IPS DF 19.7 (cell line): ENCODE measurements at regions not wholly inside any gene's neighbourhood (a gene's known extent, or its start where the extent isn't known, plus 50 kb on each side); places are given as distances from the start of the nearest gene placed in this dataset.
"Not testable (repeated sequence)": the region's sequence is repeated elsewhere in the genome, so short reads cannot be mapped to it uniquely, and the experiment has no call there.

Source experiments
- DNase-seq: peaks from one replicate; pipeline ENCODE4 v3.0.0-alpha.2; 2013; ENCODE audit warnings: low read depth, low spot score

DNA sequence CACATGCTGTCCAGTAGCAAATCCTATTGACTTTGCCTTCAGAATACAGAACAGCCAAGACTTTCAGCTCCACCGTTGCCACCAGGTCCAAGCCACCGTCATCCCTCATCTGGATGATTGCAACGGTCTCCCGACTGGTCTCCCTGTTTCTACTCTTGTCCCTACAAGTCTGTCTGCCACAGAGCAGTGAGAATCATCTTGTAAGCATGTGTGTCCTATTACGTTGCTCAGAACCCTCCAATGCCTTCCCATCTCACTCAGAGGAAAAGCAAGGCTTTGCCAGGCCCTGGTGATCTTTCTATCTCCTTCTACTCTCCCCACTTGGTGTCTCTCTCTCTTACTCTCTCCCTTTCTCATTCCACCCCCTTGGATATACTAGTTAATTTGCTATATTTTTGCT is 76.7 kb upstream of the GDNF start:
- DNase-seq = no peak

DNA sequence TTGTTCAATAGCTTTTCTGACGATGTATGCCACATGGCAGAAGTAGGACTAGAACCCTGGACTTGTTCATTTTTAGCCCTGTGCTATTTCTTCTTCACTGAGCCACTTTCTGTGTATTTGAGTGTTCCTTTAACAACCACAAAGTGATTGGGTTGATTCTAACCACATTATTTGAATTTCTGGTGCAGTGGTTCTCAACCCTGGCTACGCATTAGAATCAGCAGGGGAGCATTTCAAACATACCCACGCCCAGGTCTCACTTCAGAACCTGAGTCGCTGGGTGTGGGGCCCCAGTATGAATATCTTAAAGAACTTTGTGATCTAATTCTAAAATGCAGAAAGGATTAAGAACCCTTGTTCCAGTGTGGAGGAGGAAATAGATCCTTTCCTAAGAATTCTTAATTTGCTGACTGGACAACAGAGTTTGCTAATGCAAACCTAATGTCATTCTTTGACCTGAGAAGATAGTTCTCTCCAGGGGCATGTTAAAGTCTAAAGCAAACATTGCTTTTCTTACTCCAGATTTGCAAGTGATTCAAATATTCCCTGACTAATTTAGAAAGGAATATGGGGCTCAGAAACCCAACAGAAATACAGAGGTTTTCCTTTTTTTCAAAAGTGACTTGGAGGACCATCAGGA is 75.4 kb upstream of the GDNF start:
- no peak for DNase-seq

DNA sequence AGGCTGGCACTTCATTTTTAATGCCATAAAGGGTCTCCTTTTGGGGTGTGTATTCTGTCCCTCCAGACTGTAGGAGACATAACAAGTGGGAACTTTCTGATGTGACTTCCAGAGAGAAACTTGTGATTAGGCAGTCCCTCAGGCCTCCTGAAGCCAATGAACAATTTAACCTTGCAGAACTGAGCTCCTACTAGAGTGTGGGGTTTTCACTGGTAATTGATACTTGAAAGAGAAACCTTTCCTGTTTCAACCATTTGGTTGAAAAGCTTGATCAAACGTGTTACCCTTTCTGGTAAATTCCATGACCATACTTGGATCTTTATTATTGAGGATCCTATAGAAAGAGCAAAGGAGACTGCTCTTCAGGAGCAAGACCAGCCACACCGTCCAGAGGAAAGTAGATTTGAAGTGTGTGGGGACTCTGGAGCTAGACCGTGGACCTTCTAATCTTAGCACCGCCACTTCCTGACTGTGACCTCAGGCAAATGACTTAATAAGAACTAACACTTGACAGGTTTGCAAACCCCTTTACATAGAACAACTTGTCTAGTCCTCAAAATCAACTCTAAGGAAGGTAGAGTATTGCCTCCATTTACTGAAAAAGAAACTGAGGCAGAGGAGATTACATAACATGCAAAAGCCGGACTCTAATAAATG is 69.9 kb upstream of the GDNF start:
- not testable (repeated sequence) for DNase-seq

DNA sequence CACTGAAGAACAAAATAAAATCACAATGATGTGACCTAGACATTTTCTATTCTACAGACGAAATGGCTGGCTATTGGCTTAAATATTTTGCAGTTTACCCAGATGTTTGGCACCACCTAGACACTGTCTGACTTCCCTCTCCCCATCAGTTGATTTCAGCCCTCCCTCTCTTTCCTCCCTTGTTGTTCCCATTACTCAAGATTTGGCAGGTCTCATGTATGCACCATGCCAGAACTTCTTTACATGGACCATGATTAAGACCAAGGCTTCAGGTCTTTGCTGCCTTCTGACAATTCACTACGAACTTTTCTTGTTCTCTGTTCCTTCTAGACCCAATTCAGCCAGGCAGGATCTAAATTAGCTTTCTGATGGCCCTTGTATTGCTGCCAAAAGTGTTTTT is 66.6 kb upstream of the GDNF start:
- no peak for DNase-seq

DNA sequence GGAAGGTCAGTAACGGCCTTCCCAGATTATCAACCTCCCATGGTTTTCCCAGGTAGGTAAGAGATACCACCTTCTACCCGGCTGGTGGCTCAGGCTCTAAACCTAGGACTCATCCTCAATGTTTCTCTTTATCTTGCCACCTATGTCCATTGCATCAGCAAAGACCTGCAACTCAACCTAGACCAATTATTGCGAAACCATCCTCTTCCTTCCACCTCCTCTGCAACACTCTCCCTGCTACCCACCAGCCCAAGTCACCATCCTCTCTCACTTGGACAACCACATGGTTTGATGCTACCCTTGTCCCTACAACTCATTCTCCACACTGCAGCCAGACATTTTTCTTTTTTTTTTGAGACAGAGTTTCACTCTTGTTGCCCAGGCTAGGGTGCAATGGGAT is 65.4 kb upstream of the GDNF start:
- no peak for DNase-seq

DNA sequence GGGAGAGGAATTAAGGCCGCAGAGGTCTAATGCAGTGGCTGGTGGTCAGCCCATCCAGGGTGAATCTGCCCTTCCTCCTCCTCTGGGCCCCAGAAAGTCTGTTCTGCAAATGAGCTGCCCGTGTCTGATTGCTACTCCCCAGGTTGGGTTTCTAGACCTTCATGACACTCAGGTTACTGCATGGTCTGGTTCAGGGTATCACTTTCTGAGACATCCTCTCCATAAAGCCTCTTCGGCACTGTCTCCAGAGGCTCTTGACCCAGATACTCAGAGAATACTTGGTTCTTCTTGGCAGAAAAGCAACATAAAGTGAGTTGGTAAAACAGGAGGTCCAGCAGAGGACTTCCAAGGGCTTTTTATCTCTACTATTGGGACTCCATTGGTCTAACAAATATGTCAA is 62.5 kb upstream of the GDNF start:
- DNase-seq = no peak

DNA sequence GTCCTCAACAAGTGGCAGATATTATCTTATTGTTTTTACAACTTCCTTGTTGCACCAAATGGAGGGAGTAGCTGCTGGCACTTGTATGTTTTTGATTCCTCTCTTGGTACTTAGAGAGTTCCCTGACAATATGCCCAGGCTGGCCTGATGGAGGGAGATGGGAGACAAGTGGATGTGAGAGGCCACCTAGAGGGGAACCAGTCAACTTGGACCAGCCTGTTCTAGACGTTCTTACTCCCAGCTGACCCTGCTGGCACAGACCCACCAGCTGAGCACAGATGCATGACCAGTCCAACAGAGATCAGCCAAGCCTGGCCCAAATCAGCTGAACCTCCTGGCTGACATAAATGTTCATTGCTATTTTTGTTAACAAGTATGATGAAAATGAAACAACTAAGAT is 60.9 kb upstream of the GDNF start:
- DNase-seq = peak; percentile 15

DNA sequence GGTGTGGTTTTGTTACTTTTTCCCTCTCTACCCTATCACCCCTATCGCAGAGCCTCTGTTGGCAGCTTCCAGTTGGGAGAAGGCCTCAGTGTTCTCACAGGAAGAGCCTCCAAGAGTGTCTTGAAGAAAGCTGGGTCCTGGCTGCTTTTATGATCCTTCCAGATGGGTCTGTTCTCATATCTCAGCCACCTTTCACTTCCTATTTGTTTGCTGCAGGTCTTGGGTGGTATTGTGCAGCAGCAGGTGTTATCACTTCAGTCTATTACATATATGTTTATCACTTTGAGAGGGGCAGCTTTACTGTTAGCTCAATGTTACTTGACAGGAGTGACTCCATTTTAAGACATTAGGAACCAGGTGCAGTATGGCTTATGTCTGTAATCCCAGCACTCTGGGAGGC is 59.2 kb upstream of the GDNF start:
- no peak for DNase-seq

DNA sequence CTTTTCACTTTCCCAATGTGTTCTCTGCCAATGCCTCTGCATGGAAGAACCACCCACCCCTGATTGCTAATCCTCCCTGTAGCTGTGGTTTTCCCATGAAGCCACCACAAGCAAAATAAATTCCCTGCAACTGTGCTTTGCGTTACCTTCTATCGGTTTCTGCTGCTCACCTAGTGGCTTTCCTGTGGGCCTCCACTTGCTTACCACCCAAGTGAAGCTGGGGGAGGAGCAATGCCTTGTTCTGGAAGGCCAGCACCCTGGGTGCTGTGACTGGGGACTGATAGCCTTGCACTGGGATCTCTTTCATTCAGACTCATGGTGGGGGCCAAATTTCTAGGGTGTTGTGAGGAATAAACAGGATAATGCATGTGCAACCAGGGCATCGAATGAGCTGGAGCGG is 56.3 kb upstream of the GDNF start:
- DNase-seq = no peak

DNA sequence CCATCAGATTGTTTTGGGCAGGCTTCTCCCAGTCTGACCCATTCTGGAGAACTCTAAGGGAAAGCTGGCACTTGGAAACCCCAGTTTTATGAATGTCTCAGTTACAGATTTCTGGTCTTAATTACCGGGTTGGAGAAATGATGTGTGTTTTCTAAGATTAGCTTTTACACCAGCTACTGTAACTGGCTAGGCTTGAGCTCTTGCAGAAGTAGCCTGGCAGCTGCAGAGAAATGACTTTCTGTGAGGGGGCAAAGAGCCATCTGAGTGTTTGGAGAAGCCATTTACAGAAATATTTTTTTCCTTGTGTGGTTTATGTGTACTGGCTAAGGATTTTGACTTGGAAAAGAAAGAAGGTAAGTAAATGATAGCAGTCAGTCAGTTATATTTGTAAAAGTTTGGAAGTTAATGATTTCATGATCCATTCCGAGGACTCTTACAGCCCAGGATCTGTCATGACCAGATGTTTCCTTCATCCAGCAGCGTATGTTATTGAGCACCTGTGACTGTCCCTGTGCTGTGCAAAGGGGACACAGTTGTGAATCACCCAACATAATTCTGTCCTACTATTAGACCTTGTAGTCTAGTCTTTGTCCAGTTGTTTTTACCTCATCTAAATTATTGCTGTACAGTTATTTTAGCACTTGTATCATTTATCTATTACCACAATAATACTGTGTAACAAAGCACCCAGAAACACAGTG is 53.7 kb upstream of the GDNF start:
- no peak for DNase-seq

DNA sequence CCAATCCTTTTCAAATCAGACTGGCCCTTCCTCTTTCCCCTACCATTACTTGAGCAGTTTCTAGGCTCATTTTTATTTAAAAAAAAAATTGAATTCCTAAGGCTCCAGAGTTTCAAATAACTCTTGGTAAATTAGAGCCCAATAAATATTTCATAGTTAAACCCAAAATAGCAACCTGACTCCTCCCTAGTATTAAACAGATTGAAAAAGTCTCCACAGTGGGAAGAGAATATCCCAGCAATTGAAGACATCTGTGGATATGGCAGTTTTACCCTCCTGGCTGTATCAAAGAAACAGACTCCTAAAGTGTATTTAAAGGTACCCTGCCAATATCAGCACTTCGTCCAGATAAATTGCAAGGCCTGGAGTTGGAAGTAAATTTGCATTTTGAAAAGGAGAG is 52.7 kb upstream of the GDNF start:
- DNase-seq = no peak

DNA sequence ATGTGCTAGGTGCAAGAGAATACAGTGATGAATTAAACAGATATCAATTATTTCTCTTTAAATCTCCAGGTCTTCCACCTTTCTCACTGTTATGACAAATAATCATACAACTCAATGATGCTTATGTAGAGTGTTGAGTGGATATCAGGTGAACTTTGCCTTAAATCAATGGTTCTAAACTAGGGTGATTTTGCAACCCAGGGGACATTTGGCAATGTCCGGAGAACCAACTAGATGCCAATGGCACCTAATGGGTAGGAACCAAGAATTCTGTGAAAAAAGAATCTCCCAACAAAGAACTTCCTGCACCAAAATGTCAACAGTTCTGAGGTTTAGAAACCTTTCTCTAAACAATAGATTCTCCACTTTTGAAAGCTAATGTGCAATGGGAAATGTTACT is 52.0 kb upstream of the GDNF start:
- DNase-seq = no peak

DNA sequence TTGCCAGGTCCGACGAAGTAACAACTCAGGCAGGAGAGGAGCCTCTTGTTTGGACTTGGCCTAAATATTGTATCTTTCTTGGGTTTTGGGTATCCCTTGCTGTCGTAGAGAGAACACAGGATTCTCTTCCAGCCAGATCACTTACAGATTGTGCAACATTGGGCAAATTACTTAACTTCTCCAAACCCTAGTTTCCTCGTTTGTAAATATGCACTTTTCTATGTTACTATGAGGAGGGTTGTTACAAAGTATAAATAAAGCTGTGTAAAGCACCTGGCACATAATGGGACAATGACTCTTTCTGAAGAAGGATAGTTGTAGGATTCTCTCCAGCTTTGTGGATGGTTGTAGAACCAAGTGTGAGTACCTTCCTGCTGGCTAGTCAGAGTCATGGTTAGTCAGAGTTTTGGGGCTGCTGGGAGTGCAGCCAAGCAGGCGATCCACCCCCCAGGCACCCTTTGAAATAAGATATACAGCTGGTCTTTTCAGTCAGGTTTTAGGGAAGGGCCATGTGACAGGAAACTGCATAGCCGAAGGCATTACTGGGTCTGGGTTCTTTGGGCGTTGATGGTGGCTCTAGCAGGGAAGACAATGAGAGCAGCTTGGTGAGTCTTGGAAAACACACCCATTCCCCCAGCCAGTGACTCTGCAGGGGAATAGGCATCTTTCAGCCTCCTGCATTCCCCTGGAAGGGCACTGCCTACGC is 49.9 kb upstream of the GDNF start:
- no peak for DNase-seq
